HG03139 (cell line): ENCODE measurements at regions not wholly inside any gene's neighbourhood (a gene's known extent, or its start where the extent isn't known, plus 50 kb on each side); places are given as distances from the start of the nearest gene placed in this dataset.

ENCODE experiments used
- ATAC-seq: cut with Tn5 transposase; IDR thresholded peaks from one replicate; pipeline ENCODE4 v1.9.1; 2021; ENCODE audit not compliant: unreplicated experiment

DNA sequence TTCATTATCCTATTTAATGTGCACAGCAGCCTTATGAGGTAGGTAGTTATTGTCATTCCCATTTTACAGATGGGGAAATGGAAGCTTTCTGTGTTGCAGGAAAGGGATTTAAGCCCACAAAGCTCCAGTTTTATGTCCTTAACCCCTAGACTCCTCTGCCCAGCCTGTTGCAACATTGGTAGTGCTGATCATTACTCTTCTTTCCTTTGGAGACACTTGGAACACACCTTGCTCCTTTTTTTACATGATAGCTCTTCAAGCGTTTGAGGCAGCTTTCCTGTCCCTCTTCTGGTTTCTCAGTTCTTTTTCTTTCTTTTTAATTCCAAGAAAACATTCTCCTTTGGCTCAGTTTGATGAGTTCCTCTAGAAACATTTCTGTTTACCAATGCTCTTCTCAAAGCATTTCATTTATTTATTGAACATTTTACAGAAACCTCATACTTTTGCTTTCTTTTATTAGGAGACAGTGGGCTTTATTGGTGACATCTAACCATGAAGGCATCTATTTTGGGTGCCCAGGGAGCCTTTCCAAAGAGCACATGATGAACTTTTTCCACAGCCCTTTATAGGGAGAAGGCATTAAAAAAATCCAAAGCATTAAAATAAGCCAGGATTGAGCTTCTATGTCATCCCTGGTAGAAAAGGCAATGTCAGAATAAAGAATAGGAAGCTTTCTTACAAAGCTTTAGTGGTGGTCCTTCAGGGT is 218.0 kb downstream of the TMEM38B start:
- ATAC-seq, result no peak

DNA sequence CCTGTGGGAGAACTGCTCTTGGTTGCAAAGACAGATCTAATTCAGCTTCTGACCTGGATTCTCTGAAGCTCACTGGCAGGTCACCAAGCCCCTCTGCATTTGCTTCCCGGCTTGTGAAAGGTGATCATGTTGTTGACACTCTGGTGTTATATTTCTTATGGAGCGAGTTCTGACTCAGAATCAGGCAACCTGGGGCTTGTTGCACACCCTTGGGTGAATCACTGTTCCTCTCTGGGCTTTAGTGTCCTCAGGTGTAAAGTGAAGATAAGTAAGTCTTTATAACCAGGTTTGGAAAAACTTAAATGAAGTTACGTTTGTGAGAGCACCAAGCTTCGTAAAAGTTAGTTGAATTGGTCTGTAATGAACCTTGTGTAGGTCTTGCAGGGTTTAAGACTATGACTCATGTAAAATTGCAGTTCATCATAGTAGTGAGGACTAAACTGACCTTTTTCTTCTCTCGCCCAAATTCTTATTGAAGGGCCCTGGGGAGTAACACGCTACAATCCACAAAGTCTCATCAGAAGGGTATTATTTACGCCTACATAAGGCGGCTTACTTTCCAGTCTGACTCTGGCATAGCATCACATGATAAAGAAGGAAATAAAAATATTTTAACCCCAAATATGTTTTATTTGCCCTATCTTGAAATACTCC is 218.6 kb downstream of the TMEM38B start:
- no peak for ATAC-seq

DNA sequence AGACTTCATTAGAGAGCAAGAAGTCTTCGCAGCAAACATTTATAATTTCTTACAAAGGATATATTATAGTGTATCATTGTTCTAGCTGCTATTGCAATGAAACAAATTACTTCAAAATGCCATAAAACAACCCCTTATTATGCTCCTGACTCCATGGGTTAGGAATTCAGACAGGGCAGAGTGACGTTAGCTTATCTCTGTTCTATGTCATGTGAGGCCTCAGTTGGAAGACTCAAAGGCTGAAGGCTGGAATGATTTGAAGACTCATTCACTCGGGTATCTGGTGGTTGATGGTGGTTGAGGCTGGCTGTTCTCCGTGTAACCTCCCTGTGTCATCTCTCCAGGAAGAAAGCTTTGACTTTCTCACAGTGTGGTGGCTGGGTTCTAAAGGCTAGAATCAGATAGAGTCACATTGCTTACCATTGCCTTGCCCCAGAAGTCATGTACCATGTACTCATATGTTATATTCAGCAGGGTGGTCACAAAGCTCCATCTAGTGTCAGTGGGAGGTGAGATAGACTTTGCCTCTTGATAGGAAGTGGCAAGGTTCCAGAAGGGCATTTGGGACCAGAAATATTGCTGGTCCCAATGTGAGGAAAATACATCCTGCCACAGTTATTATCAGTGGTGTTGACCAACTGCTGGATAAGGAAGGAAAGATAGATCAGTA is 226.9 kb downstream of the TMEM38B start:
- no peak for ATAC-seq

DNA sequence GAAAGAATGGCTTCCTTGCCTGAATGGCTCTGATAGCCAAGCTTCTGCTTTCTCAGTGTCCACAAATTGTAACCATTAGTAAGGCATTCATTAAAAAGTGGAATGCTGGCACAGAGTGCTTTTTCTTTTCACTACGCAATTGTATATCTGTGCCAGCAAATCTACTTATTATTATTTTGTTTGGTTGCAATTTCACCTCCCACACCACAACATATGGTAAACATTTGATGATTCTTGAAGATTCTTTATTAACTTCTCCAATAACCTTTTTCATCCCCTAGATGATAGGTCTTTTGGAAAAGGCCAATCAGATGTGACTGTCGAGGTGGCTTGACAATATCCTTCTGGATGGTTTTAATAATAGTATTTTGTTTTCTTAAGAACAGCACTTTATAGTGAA is 234.1 kb downstream of the TMEM38B start:
- ATAC-seq, result no peak

DNA sequence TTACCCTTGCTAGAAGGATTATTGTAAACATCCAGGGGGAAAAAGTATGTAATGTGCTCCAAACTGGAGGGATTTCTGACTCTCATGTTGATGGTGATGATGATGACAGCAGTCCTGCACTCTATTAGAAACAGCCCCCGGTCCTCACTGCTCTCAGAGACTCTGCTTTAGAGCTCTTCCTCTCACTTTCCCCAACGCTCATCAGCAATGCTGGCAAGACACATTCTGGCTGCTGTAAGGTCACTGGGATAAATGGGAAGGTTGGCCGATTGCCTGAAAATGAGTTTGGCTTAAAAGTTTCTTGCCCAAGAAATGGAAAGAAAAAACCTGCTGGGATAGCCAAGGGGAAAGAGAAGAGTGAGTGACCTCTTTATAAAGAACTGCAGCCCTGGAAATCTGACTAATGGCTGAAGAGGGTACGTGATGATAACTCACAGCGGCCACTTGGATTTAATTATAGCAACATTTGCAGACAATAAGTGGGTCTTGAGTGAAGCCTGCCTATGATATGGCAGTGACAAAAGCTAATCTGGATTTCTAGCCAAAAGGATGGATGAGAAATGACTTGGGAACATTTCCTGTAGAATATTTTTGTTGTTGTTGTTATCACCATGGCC is 235.8 kb downstream of the TMEM38B start:
- no peak for ATAC-seq

DNA sequence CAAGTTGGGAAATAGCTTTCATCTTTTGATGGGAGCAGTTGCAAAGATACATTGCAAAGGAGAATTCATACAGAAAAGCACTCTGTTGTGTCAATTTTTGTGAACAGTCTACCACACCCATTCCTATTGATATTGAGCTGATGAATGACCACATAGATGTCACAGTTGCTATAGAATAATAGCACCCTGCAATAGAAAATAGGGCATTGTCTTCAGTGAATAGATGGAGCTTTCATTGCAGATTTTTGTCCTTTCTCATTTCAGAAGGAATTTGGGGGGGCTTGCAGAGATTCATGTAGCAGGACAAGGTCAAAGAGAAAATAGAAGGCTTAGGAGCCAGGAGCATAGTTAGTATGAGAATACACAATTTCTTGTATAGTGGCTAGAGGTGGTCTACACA is 237.9 kb downstream of the TMEM38B start:
- ATAC-seq, result no peak

DNA sequence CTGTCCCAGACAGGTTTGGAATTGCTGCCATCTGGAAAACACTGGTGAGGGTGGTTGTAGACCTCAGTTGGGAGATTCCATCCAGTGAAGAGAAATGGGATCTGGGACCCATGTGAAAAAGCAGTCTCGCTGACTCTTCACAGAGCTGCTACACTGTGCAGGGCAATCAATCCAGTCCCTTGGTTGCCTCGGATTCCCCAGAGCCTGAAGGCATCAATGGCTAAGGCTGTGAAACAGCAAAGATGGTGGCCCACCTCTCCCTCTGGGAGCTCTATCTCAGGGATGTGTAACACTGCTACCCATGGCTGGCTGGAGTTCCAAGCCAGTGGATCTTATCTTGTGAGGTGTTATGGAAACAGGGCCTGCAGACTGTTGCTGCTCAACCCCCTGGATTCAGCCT is 256.1 kb downstream of the TMEM38B start:
- ATAC-seq, result no peak

DNA sequence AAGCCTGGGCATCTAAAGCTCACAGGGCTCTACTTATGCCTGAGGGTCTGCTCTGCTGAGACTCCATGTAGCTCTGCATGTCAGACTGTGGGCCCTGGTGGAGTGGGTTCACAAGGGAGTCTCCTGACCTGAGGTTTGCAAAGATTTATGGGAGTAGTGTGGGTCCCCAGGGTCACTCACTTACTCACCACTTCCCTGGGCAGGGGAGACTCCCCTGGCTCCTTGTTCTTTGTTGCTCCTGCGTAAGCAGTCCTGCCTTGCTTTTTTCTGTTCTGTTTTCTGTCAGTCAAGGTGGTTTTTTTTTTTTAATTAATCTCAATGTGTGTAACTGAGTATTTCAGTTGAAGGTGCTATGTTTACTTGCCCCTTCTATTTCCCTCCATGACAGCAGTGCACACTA is 256.6 kb downstream of the TMEM38B start:
- ATAC-seq, result no peak

DNA sequence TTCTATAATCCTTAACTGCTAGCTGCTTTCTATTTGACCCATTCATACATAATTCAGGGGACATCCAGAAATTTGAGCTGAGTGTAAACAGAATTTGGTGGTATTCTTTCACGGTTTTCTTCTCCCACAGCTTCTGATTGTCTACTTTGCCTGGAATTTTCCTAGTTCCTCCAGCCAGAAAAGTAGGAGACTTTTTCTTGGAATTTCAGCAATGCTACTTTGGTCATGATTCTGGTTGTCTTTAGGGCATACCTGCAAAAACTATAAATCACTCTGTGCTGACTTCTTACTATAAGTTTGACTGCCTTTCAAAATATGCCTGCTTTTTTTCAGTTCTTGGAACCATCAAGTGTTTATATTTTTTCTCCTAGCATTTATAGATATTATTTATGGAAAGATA is 260.2 kb downstream of the TMEM38B start:
- no peak for ATAC-seq

DNA sequence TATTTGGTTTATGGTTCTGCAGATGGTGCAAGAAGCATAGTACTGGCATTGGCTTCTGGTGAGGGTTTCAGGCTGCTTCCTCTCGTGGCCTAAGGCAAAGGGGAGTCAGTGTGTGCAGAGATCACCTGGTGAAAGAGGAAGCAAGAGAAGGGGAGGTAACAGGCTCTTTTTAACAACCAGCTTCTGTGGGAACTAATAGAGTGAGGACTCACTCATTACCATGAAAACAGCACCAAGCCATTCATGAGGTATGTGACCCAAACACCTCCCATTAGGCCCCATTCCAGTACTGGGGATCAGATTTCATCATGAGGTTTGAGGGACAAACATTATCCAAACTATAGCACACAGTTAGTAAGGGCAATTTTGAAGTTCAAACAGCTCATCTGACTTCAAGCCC is 263.5 kb downstream of the TMEM38B start:
- ATAC-seq, result no peak

DNA sequence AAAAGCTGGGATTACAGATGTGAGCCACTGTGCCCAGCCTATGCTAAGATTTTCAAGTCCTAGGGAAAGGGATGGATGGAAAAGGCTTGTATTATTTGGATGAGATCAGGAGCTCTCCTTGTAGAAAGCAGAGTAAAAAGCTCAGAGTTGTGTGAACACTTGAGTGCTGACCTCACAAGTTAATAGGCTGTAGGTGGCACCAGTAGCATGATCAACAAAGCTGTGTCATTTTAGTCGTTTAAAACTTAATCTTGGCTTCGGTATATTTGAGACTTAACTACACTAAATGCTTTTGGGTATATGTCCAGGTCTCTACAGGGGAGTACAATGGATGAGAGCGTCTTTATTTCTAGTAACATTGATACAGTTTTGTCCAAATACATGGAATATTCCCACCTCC is 264.2 kb downstream of the TMEM38B start:
- ATAC-seq, result no peak

DNA sequence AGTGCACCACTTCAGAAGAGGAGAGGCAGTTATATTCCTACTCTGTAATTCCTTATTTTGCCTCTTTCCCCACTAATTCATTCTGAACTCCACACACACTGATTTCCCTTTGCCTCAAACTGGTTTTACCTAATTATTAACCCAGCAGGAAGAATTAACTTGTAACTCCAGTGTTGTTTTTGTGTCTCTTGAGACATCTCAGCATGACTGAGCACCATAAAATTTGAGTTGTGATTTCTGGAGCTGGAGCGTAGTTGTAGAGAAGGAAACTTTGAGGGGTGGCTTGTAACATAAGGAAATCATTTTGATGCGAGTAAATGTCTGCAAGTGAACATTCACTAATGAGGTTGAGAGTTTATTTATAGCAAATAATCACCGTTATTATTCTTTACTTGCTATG is 265.2 kb downstream of the TMEM38B start:
- ATAC-seq, result no peak

DNA sequence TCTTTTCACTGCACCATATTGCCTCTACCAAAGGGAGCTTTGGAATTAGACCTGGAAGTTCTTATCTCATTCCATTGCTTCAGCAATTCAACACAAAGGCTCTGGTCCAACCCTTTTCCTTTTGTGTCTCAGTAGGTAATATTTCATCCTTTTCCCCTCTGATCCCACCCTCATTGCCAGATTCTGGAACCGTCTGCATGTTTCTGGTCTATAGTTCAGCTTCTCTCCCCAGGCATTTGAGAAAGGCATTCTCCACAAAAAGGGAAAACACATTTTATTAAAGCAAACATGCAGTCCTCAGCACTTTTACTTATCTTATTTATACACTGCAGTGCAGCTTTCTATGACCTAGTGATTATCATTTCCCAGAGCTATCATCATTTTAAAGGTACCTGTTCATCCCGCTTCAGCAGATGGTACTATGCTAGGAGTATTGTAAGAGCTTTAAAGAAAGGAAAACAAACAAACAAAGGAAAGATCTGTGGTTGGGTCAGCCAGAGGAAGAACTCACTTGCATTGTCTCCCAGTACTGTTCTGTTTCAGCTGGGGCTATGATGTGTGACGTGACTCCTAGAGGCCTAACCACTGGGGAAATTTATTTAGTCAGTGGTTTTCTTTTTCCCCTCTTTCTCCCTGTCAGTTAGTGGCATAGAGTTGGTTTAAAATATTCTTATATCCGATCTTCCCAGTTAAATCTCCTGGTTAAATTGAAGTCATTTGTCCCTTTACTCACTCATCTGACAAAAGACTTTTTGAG is 269.2 kb downstream of the TMEM38B start:
- no peak for ATAC-seq

DNA sequence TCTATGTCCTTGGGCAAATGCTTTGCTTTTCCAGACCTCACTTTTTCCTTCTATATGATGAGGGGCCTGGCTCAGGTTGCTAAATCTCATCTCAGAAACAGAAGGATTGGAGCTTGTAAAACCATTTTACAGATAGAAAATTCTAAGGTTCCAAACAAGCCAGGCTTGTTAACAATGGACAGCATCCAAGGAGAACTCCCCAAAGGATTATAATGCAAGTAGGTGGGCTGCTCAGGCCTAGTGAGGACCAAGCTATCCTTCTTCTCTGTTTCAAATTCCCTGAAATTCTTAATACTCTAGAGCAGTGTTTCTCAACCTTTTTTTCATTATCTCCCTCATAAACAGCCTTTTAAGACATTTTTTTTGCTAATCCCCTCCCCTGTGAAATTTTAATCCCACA is 269.8 kb downstream of the TMEM38B start:
- no peak for ATAC-seq

DNA sequence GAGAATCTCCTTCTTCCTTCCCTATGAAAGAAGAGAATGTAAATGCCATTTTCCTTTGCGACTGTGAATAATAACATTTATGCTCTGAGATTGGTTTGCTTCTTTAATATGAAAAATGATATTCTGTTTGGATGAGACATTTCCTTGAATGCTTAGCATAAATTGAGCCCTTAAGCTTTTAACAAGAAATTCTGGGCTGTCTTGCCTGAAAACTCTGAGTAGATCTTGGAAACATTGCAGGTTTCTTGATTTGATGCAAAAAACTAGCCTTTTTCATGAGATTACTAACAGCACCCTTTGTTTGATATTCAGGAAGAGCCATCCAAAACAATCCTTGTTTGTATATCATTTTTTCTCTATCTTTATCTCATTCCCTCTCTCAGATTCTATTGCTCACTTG is 272.5 kb downstream of the TMEM38B start:
- ATAC-seq, result no peak

DNA sequence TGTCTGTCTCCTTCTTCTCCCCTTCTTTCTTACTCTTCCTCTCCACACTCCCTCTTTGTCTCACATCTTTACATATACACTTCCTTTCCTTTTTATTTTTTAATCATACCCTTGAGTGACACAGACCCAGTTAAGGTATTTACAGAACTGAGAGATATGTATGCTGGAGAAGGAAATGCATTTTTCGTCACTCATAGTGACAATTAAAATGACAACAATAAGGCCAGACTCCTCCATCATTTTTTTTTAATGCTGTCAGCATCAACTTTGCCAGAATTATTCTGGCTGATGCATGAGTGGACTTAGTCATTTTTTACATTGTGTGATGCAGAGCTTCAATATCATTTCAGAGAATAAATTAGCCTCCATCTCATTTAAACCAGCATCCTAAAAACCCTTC is 272.9 kb downstream of the TMEM38B start:
- ATAC-seq, result no peak

DNA sequence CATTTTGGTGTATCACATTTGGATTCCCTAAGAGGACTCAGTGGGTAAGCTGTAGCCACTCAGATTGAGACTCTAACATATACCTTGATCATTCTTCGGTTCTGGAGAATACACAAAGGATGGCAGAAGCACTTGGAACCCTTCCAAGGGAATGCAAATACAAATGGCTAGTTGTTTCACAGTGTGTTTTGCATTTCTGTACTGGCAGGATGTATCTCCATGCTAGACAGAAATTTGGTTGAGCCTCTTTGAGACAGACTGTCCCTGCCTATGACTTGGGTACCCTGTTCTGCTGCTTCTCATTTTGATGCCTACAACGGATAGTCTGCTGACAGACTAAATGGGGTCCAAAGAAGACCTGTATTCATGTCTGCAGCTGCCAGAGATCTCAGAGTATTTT is 273.5 kb downstream of the TMEM38B start:
- no peak for ATAC-seq

DNA sequence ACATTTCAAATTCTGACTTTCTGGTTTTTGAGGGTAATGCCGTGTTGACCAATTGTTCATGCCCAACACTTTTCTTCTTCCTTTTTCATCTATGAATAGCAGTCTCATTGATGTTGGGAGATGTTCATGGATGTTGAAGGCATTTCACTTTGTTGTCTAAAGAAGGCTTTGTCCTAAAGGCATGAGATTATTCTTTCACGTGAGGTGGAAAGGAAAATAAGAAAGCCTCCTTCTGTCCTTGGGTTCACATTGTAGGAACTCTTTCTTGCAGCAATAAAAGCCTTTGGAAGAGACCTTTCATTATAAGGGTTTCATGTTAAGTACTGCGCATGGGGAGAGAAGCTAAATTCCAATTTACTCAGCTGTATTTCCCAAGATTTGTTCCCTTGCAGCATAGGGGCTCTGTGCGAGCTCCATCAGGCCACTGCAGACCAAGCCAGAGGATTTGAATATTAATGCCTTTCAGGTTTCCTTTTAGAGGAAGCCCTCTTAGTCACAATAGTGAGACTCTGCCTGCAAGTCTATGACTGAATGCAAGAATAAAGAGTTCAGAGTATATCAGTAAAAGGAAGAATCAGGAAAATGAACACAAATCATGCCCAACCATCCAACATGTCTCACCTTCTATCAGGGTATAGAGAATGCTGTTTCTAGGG is 274.6 kb downstream of the TMEM38B start:
- ATAC-seq, result no peak

DNA sequence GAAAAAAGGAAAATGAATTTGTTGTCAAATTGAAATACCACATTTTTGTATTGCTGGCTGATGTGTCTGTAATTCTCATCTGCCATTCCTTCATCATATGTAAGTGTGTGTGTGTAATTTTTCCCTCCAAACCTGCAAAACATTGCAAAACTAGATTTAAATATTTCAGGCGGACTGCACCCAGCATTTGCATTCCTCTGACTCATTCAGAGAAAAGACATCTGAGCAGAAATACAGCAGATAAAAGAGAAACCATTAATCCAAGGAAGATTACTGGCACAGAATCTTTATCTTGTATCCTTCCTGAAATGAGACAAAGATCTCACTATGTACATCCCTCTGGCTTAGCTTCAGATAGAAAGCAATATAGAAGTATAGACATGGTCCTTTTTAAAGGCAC is 275.3 kb downstream of the TMEM38B start:
- no peak for ATAC-seq

DNA sequence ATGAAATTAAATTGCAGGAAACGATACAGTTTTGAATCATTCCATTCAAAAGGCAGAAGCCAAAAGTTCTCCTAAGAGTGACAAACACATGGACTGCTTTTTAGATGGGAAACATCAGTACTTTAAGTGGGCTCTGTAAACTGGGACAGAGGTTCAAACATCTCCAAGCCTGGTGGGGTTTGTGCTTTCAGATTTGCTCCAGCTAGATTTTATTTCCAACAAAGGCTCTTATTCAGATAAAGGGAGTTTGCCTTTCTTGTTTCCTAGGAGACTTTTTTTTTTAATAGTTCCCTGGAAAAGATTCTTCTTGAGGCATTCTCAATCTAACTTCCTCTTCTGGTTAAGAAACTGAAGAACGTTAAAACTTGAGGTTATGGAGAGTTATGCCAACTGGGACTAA is 277.6 kb downstream of the TMEM38B start:
- ATAC-seq, result no peak
